ENCODE measurements at regions not wholly inside any gene's neighbourhood (a gene's known extent, or its start where the extent isn't known, plus 50 kb on each side); places are given as distances from the start of the nearest gene placed in this dataset.
"Not testable (repeated sequence)": the region's sequence is repeated elsewhere in the genome, so short reads cannot be mapped to it uniquely, and the experiment has no call there.

- Histone ChIP-seq H2AFZ (no peak overlapping the region), H3F3A (replicated peaks; ENCODE audit: low read depth) (no peaks in the 10 kb centered on the region), H3K9me2 (ENCODE audit: insufficient read depth) (no peaks in the 10 kb centered on the region), H3K36me3 (ENCODE audit: insufficient read depth) (no peaks in the 10 kb centered on the region), H3K4me1 (ENCODE audit: insufficient read depth) (no peaks in the 10 kb centered on the region), H3K79me2 (replicated peaks; ENCODE audit: insufficient read depth) (no peaks in the 10 kb centered on the region), H3K27ac (ENCODE audit: low read depth) (no peak overlapping the region), H3K4me3 (no peak overlapping the region), H4K20me1 (replicated peaks; ENCODE audit: insufficient read depth) (no peaks in the 10 kb centered on the region), H3K27me3 (ENCODE audit: insufficient read depth) (no peaks in the 10 kb centered on the region), H3K4me2 (no peak overlapping the region)
- ATAC-seq = no peak
- Mint-ChIP-seq H3K4me3 (no peak overlapping the region), H3K4me1 (no peaks in the 10 kb centered on the region), H3K36me3 (ENCODE audit: low read depth) (no peaks in the 10 kb centered on the region), H3K27me3 (ENCODE audit: insufficient read depth, low read depth, poor library complexity) (no peaks in the 10 kb centered on the region), H3K27ac (no peak overlapping the region), H3K9me3 (peaks cover 6% of the 10 kb centered on the region; the same call in 2 of the 3 replicates)
- no peak for DNase-seq (ENCODE audit: low spot score)
- no peak for TF ChIP-seq STAT1 (IDR thresholded peaks at IDR 0.05; ENCODE audit: unreplicated experiment)
- TF ChIP-seq EZH2phosphoT487 (IDR thresholded peaks at IDR 0.05; ENCODE audit: unreplicated experiment) = no peak
- TF ChIP-seq JUNB (IDR thresholded peaks at IDR 0.05; ENCODE audit: unreplicated experiment) = no peak
- TF ChIP-seq ETS1 (IDR thresholded peaks at IDR 0.05) = no peak
- TF ChIP-seq EZH2 (IDR thresholded peaks at IDR 0.05; ENCODE audit: low read depth, unreplicated experiment) = no peak
- TF ChIP-seq ZNF114 (CRISPR knock-in tag; IDR thresholded peaks at IDR 0.05) = no peak
- no peak for TF ChIP-seq CREB1 (CRISPR knock-in tag; IDR thresholded peaks at IDR 0.05; ENCODE audit: low read depth)
These were observed 1154.6 kb downstream of the BRINP3 start for GRCh38 chr1:189323091-189323490.

GRCh38 chr1:189331071-189331470, 1146.6 kb downstream of the BRINP3 start:
- H3K27ac ChIP-seq (ENCODE audit: low read depth); H4K20me1 ChIP-seq (replicated peaks; ENCODE audit: insufficient read depth); ATAC-seq; H3K4me1 ChIP-seq (ENCODE audit: insufficient read depth); DNase-seq (ENCODE audit: low spot score); H3K4me3 Mint-ChIP-seq; H3K27me3 Mint-ChIP-seq (ENCODE audit: insufficient read depth, low read depth, poor library complexity); H3F3A ChIP-seq (replicated peaks; ENCODE audit: low read depth); H3K79me2 ChIP-seq (replicated peaks; ENCODE audit: insufficient read depth); H3K27ac Mint-ChIP-seq; H3K4me1 Mint-ChIP-seq; H2AFZ ChIP-seq; H3K27me3 ChIP-seq (ENCODE audit: insufficient read depth); H3K4me3 ChIP-seq; H3K36me3 ChIP-seq (ENCODE audit: insufficient read depth); H3K4me2 ChIP-seq; H3K9me2 ChIP-seq (ENCODE audit: insufficient read depth): not testable (repeated sequence)
- Mint-ChIP-seq H3K36me3 (ENCODE audit: low read depth) (peaks cover 14% of the 10 kb centered on the region), H3K9me3 (peaks cover 28% of the 10 kb centered on the region)

GRCh38 chr1:189336115-189337100, 1141.3 kb downstream of the BRINP3 start:
- peaks cover 1% of the 10 kb centered on the region for H3K36me3 Mint-ChIP-seq (ENCODE audit: low read depth)
- H3K27me3 Mint-ChIP-seq (ENCODE audit: insufficient read depth, low read depth, poor library complexity) = peaks cover 8% of the 10 kb centered on the region
- no peak overlapping the region for H2AFZ ChIP-seq
- TF ChIP-seq JUNB (IDR thresholded peaks at IDR 0.05; ENCODE audit: unreplicated experiment) = no peak
- TF ChIP-seq ZNF462 (CRISPR knock-in tag; IDR thresholded peaks at IDR 0.05) = no peak
- no peak for TF ChIP-seq EZH2phosphoT487 (IDR thresholded peaks at IDR 0.05; ENCODE audit: unreplicated experiment)
- no peak for TF ChIP-seq STAT1 (IDR thresholded peaks at IDR 0.05; ENCODE audit: unreplicated experiment)

More at GRCh38 chr1:189336115-189337100, 1141.3 kb downstream of the BRINP3 start:
- Mint-ChIP-seq H3K4me3 (no peak overlapping the region), H3K4me1 (no peaks in the 10 kb centered on the region), H3K27ac (no peak overlapping the region), H3K9me3 (peaks cover 1% of the 10 kb centered on the region)
- no peaks in the 10 kb centered on the region for H3K79me2 ChIP-seq (replicated peaks; ENCODE audit: insufficient read depth)
- DNase-seq (ENCODE audit: low spot score) = no peak
- no peaks in the 10 kb centered on the region for H3F3A ChIP-seq (replicated peaks; ENCODE audit: low read depth)
- H3K9me2 ChIP-seq (ENCODE audit: insufficient read depth) = no peaks in the 10 kb centered on the region
- H3K27ac ChIP-seq (ENCODE audit: low read depth) = no peak overlapping the region
- H4K20me1 ChIP-seq (replicated peaks; ENCODE audit: insufficient read depth) = no peaks in the 10 kb centered on the region
- no peaks in the 10 kb centered on the region for H3K36me3 ChIP-seq (ENCODE audit: insufficient read depth)
- H3K4me3 ChIP-seq = no peak overlapping the region
- no peaks in the 10 kb centered on the region for H3K27me3 ChIP-seq (ENCODE audit: insufficient read depth)
- no peak overlapping the region for H3K4me2 ChIP-seq
- no peak for ATAC-seq
- no peaks in the 10 kb centered on the region for H3K4me1 ChIP-seq (ENCODE audit: insufficient read depth)

Measured in GM23338 (cell line).